SH-SY5Y (cell line): ENCODE measurements at regions not wholly inside any gene's neighbourhood (a gene's known extent, or its start where the extent isn't known, plus 50 kb on each side); places are given as distances from the start of the nearest gene placed in this dataset.

Experiments
- GATA2 ChIP-seq: IDR thresholded peaks from 2 replicates; pipeline ENCODE4 v1.6.1; 2011; ENCODE audit warnings: mild to moderate bottlenecking, low read depth, low read length
- GATA3 ChIP-seq: IDR thresholded peaks from 2 replicates; pipeline ENCODE4 v1.6.1; 2011; ENCODE audit warnings: low read depth, mild to moderate bottlenecking, low read length, moderate library complexity

DNA sequence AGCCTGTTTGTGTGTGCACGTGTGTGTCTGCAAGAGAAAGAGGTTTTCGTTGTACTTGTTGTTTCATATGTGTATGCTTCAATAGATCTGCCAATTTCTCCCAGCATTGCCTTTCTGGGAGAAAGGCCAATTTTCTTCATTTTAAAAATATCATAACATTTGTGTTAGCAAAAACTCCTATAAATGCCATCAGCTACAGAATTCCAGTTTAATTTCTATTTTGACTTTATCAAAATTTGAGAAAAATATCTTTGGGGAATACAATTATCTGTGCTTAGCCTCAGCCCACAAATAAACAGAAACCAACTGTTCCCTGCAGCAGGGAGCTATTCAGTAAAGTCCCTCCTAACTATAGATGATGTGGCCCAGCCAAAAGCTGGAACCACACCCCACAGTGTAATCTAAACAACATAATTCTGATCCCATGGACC is 68.3 kb upstream of the MGMT start:
- TF ChIP-seq GATA3 (no peak), GATA2 (no peak)
